ENCODE measurements at regions not wholly inside any gene's neighbourhood (a gene's known extent, or its start where the extent isn't known, plus 50 kb on each side); places are given as distances from the start of the nearest gene placed in this dataset.
"Not testable (repeated sequence)": the region's sequence is repeated elsewhere in the genome, so short reads cannot be mapped to it uniquely, and the experiment has no call there.

GRCh38 chr2:51329512-51329911 is 297.6 kb upstream of the NRXN1 start:
- DNase-seq (ENCODE audit: low read depth) = peak; percentile 91

DNA sequence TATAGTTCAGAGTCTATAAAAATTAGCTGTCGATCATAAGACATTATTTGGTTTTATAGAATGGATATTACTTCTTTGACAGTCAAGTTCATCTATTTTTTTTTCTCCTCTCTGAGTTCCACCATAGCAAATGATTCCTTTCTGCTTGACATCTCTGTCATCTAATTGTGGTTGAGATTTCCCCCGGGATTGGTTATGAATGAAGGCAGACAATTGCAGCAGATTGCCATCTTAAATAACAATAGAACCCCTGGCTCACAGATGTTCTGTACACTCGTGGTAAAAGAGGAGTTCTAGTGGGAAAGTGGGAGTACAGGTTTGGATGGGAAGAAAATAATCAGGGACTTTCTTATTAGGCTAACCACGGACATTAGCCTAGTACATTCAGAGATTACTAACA is 292.1 kb upstream of the NRXN1 start:
- DNase-seq (ENCODE audit: low read depth) = no peak

GRCh38 chr2:51322613-51323012 is 290.7 kb upstream of the NRXN1 start:
- no peak for DNase-seq (ENCODE audit: low read depth)

DNA sequence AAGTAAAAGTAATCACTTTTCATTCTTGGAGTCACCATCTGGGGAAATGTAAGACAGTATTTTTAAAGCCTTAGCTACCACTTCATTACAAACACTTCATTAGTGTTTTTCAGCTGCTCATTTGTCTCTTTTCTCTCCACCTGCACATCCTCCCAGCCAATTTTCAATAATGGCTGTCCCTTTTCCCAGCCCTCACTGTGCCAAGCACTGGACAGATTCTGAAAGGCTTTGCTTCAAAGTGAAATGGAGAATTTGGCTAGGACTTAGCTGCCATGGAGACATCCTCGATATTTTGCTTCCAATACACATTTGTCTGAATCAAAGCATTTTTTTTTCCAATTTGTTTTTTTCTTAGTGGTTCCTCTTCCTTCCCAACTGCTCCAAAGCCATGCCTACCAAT is 272.4 kb upstream of the NRXN1 start:
- DNase-seq (ENCODE audit: low read depth) = no peak

- peak; percentile 24 for DNase-seq (ENCODE audit: low read depth)
Observed at GRCh38 chr2:51301381-51301780, 269.4 kb upstream of the NRXN1 start.

DNA sequence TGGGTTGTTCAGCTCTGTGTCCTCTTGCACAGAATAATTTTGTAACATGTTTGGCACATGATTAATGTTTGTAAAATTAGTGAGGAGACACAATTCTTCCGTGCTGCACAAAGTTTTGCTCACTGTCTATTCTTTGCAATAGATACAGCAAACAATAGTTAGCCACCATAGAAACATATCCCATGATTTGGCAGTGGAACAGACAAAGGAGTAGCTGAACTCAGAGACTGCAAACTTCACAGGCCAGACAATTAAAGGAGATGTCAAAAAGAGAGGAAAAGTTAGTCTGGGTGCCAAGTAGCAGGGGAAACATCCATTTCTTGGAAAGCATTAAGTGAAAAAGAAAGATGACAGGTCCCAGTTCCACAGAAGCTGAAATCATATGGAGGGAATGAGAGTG is 267.4 kb upstream of the NRXN1 start:
- no peak for DNase-seq (ENCODE audit: low read depth)

DNA sequence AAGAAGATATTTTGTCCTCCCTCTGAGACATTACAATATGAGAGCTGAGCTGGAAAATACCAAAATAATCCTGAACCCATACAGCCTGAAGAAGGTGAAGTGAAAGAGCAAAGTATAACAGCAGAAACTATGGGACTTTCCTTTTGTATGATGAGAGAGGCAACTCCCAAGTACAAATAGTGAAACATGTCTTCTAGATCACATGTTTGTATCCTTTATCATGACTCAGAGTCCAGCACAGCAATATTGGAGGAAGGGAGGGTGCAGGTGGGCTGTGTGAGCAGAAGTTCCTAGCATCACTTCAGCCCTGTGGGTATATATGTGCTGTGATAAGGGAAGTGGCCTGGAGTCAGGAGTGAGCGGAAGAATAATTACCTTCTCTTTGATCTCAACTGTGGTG is 265.6 kb upstream of the NRXN1 start:
- DNase-seq (ENCODE audit: low read depth) = peak; percentile 27

- DNase-seq (ENCODE audit: low read depth) = no peak
Observed at GRCh38 chr2:51293566-51294200, 261.8 kb upstream of the NRXN1 start.

DNA sequence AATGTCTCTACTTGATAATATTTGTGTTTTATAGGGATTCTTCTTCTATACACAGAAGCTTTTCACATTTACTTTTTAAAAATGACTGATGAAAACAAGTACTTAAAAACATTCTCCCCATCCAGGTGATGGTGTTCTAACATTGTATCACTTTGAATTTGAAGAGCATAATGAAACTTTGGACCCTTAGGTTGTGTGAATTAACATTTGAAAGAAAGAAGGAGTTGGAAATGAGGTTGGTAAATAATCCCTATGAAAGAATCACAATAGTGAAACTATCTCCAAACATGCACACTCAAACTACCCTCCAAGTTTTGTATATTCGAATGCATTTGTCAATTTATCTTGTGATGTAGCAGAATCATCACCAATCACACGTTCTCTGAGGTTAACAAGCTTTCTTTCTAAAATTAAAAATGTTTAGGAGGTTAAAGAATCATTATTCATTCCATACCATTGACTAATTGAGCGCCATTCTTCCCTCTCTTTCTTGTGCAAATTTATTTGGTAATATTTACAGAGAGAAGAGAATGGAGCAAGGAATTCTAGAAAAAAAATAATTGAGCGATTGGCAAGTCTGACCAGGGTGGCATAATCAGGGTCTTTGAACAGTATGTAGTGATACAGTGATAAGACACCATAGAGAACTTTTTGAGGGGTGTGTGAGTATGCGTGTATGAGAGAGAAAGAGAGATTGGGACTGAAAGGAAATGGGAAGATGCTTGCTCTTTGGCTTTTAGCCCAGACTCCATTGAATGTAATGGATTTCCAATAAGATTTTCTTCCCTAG is 260.0 kb upstream of the NRXN1 start:
- DNase-seq (ENCODE audit: low read depth) = no peak

DNA sequence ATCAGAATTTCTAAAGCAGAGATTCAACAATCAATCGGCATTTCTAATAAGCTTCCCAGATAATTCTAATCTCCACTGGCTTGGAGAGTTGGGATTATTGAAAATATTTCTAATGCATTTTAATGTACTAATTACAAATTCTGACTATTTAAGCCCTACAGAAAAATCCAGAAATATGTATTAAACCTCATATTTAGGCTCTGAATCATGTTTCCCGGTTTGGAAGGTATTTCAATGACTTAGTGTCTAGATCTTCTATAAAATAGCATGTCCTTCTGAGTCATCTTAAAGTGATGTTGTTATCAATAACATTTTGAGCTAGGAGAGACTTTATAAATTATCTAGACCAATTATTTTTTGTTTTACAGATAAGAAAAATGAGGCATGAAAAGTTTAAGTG is 258.8 kb upstream of the NRXN1 start:
- peak; percentile 78 for DNase-seq (ENCODE audit: low read depth)

DNA sequence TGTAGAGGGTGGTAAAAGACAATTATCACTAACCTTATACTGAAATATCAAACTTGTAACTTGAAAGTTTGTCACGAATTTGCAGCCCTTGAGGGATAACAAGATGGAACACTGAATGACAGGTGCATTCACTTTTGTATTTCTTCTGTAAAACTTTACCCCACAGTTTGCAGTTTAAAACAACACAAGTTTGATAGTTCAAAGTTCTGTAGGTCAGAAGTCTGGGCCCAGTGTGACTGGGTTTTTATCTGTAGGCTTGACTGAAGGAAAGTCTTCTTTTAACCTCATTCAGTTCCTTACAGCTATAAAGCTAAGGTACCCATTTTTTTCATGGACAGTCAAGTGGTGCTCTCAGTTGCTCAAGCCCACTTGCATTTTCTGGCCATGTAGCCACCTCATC is 257.1 kb upstream of the NRXN1 start:
- no peak for DNase-seq (ENCODE audit: low read depth)

DNA sequence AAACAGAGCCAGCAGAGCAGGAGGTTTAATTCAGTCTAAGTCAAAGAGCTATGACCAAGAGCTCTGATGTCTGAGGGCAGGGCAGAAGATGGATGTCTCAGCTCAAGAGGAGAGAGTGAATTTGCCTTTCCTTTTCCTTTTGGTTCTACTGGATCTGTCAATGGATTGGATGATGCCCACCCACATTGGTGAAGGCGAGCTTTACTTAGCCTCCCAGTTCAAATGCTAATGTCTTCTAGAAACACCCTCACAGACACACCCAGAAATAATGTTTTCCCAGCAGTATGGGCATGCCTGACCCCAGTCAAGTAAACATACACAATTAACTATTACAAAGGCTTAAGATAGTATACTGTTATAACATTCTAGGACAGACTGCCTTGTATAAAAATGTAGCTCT is 236.3 kb upstream of the NRXN1 start:
- DNase-seq (ENCODE audit: low read depth) = no peak

- no peak for DNase-seq (ENCODE audit: low read depth)
Observed at GRCh38 chr2:51265539-51265938, 233.6 kb upstream of the NRXN1 start.

- DNase-seq (ENCODE audit: low read depth) = no peak
Observed at GRCh38 chr2:51263951-51264350, 232.0 kb upstream of the NRXN1 start.

GRCh38 chr2:51263101-51263500 is 231.2 kb upstream of the NRXN1 start:
- not testable (repeated sequence) for DNase-seq (ENCODE audit: low read depth)

GRCh38 chr2:51258301-51258700 is 226.4 kb upstream of the NRXN1 start:
- peak; percentile 3 for DNase-seq (ENCODE audit: low read depth)

DNA sequence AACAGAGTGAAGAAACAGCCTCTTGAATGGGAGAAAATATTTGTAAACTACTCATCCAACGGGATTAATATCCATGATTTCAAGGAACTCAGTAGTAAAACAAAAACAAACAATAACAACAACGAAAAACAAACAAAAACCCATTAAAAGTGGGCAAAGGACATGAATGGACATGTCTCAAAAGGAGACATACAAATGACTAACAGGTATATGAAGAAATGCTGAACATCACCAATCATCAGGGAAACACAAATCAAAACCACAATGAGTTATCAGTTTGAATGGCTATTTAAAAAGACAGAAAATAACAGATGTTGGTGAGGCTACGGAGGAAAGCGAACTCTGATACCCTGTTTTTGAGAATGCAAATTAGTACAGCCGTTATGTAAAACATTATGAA is 224.8 kb upstream of the NRXN1 start:
- peak; percentile 6 for DNase-seq (ENCODE audit: low read depth)

- no peak for DNase-seq (ENCODE audit: low read depth)
Observed at GRCh38 chr2:51251356-51251755, 219.4 kb upstream of the NRXN1 start.

GRCh38 chr2:51247252-51247805 is 215.4 kb upstream of the NRXN1 start:
- DNase-seq (ENCODE audit: low read depth) = no peak

DNA sequence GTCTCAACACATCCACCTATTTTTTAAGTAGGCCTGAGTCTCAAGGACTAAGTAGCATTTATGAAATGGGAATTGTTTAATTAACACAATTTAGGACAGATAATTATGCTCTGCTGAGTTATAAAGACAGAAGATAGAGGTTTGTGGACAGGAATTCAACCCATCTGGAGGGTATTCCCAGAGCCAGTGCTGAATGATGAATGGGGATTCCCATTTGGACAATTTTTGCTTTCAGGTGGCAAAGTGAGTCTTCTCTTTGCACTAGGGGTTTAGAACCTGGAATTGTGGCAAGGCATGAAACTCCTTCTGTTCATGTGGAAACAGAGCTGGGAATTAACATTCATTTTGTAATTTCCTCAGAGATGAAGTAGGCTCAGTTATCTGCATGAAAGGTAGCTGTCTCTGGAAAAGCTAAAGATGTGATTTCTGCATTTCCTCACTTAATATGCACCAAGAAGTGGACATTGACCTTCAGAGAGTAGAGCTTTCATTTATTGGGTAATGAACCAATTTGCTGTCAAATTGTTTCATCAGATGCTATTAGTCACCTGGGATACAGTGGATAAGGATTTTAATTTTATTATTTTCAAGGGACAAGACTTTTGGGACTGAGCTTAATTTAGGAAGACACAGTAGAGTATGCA is 212.1 kb upstream of the NRXN1 start:
- DNase-seq (ENCODE audit: low read depth) = no peak

DNA sequence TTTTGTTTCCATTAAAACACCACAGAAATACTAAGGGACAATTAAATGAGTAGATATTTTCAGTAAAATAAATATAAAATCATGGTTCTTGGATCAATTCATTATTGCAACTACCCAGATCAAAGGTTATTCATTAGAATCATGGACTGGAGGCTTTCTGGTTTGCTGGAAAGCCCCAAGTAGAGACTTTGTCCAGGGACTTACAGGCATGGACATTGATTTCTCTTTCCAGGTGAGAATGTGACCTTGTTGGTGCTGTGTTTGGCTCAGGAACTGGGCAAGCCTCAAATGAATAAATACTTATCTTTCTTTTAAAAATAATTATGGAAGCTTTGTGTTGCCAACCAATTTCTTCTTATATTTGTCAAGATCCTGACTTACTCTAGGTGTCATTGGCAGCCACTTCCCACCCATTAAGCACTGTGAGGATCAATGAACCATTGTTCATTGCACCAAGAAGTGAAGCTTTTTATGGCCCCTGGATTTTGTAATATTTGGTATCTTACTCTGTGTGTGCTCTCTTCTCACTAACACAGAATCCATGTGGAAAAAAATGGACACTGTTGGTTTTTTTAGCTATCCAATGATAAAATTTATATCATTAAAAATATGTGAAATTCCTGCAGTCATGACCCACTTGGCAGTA is 205.8 kb upstream of the NRXN1 start:
- no peak for DNase-seq (ENCODE audit: low read depth)

GRCh38 chr2:51232027-51232426 is 200.1 kb upstream of the NRXN1 start:
- no peak for DNase-seq (ENCODE audit: low read depth)

DNA sequence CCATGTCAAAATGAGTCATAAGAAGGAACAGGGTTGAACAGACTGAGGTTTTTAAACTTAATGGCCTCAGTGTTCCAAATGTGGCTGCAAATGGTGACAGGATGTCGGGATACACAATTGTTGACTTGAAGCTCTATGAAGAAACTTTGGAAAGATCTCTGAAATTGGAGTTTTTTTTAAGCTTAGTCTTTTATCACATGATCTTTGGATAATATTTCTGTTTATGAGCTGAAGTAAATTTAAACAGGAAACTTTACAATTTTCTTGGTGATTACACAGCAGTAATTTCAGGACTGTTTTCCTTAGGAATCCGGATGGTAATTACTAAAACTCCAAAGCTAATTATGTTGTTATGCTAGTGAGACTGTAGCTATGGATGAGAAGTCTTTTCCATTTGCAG is 199.1 kb upstream of the NRXN1 start:
- no peak for DNase-seq (ENCODE audit: low read depth)

Data from iris pigment epithelial cell (primary cell).